GM19438 (cell line): ENCODE measurements at regions not wholly inside any gene's neighbourhood (a gene's known extent, or its start where the extent isn't known, plus 50 kb on each side); places are given as distances from the start of the nearest gene placed in this dataset.

Experiments
- ATAC-seq: cut with Tn5 transposase; IDR thresholded peaks from one replicate; pipeline ENCODE4 v1.9.1; 2021; ENCODE audit warnings: low read depth; ENCODE audit not compliant: unreplicated experiment

DNA sequence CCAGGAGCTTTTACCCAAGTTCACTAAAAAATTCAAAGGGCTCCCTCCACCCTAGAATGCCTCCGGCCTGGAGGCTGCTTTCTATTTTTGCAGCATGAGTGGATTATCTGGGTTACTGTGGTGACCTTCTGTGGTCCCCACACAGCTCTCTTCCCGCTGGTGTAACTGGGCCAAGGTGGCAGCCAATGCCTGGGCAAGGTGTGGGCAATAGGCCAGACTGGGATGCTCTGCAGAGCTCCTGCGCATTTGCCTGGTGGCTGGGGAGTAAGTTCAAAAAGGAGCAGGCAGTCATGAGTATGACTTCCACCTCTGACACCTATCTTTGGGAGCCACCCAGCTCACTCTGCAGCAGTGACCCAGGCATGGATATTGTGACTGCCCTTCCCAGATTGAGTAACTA lies 130.5 kb upstream of the SPRED2 start:
- no peak for ATAC-seq

DNA sequence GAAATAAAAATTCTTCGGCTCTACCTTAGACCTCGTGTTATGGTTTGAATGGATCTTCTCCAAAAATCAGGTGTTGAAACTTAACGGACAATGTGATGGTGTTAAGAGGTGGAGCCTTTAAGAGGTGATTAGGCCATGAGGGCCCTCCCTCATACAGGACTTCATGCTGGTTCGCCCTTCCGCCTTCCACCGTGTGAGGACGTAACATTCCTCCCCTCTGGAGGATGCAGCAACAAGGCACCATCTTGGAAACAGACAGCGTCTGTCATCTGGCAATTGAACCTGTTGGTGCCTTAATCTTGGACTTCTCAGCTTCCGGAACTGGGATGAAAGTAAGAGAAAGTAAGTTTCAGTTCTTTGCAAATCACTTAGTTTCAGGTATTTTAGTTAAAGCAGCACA lies 126.3 kb upstream of the SPRED2 start:
- ATAC-seq = no peak

DNA sequence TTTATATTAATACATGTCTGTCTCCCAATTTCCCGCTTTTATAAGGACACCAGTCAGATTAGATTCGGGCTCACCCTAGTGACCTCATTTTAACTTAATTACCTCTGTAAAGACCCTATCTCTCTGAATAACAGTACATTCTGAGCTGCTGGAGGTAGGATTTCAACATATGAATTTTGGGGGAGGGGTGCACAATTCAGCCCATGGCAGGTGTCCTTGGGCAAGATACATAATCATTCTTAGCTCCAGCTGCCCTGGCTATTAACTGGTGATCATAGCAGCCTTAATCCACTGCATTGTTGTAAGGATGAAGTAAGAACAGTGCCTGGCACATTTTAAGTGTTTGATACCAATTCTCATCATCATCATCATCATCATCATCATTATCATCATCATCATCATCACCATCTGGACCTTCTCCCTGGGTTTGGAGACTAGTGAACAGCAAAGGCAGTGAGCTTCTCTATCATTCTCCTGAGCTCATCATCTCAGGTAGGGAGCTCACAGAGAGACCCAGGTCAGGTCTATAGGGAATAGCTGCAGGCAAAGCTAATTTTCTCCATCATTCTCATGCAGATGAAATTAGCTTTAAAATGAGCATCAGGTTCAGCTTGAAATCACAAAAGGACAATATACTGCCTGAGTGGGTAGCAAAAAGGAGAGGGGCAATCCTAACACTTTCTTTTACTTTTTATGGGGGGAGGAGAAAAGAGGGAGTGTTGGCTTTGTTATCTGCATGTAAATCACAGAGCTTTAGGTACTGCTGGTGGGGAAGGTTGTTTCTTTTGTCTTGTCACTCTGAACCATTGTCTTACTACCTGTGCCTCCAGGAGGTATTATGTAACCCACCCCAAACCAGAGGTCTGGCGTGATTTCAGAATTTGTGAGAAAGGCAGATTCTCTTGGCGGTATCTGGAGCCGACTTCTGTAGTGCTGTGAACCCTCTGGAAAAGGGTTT lies 125.5 kb upstream of the SPRED2 start:
- no peak for ATAC-seq

DNA sequence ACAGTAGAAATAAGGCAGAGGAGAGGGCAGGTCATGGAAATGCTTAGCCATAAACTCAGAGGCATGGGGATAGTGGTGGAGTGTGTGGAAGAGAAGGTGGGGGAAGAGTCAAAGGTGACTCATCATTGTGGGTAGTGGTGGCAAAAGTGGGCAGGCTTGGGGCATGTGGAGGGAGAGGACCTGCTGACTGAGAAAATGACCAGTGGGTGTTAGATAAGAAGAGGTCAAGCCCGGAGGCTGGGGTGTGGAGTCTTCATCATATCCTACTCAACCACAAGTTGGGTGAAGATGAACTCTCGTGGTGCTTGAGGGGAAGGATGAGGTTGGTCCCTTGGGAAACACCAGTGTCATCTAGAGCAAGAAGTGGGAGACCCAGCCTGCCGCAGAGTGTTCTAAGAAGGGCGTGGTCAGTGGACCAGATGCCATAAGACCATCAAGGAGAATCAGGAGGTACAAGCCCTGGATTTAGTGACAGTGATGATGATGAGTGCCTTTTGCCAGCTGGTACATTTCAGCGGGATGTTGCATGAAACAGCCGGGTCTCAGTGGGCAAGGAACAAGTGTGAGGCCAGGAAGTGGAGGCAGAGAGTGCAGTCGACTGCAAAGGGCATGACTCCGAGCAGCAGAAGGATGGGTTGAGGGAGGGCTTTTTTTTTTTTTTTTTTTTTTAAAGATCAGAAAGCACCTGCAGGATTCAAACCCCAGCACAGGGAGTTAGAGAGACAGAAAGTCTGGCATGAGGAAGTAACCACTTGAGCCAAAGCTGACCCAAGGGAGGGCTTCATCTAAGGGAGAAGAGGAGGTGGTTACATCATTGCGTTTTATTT lies 122.6 kb upstream of the SPRED2 start:
- ATAC-seq = no peak

DNA sequence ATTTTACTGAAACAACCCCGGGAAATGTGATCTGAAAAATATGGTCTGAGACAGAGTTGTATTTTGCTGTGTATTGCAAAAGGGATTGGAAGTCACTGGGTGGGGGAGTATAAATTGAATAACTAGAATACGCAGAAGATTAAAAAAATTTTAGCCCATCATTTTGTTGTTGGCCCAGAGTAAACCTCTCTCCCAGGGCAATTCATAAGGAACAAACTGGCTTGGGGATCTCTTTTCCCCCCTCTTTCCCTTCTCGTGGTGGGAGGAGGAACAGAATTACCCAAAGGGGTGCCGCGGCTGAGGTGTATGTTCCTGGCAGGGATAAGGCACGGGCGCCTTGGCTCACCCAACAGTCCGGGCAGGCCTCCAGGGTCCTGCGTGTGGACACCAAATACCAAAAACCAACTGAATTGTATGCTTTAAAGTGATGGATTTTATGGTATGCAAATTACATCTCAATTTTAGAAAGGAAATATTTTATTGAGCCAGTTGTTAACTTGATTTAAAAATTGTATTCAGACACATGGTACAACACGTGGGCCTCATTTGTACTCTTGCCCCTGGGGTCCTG lies 121.2 kb upstream of the SPRED2 start:
- ATAC-seq = no peak

DNA sequence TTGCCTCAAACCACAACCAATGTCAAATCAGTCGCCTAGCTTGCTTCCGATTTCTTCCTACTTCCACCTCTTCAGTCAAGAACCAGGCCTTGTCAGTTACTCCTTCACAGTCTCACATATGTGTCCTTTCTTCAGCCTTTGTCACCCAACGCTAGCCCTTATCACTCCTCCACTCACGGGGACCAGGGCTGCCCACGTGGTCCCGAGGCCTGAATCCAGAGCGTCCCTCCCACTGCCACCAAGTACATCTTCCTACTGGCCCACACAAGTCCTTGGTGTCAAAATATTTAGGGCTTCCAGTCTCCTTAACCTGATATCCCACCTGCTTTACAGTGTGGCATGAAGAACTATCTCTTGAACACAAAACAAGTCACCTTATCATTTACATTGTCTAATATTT lies 119.1 kb upstream of the SPRED2 start:
- no peak for ATAC-seq

DNA sequence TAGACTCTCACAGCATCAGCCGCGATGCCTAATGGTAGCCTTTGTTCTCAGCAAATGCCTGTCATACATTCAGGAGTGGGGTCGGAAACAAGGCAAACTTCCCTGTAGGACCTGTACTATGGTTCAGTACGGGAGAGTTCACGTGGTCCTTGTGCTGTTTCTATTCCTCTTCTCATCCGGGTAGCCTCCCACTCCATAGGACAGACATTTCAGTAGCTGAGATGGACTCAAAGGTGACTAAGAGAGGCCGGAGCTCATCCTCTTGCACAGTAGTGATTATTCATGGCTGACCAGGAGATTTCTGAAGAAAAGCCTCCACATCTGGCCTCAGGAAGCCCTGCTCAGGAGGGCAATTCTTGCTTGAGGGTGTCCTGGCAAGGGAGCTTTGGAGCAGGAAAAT lies 117.8 kb upstream of the SPRED2 start:
- peak; percentile 47 for ATAC-seq

DNA sequence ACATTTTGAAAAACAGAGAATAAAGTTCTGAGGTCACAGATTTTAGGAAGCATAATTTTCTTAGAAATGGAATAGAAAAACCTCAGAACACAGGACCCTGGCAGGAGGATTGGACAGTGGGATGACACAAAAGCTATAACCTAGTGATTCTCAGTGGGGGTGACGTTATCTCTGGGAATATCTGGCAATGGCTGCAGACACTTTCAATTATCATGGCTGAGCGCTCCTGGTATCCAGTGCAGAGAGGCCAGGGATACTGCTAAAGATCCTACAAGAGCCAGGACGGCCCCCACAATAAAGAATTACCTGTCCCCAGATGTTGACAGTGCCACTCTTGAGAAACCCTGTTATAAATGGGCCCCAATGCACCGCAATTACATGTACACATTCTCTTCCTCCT lies 117.2 kb upstream of the SPRED2 start:
- no peak for ATAC-seq

DNA sequence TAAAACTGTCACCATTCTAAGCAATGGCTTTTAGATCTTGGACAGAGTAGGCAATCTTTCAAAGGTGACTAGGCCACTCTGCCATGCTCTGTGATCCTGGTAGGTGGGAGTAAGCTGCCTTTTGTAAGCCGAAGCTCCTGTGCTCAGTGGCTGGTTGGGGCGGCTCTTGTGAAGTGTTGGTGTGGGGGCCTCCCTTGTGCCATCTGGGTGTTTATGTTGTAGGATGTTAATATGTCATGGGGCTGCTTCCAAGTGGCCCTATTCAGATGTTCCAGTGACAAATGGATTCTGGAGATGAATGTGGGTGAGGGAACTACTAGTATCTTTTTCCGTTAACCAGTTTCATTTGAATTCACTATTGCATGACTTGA lies 116.8 kb upstream of the SPRED2 start:
- no peak for ATAC-seq

DNA sequence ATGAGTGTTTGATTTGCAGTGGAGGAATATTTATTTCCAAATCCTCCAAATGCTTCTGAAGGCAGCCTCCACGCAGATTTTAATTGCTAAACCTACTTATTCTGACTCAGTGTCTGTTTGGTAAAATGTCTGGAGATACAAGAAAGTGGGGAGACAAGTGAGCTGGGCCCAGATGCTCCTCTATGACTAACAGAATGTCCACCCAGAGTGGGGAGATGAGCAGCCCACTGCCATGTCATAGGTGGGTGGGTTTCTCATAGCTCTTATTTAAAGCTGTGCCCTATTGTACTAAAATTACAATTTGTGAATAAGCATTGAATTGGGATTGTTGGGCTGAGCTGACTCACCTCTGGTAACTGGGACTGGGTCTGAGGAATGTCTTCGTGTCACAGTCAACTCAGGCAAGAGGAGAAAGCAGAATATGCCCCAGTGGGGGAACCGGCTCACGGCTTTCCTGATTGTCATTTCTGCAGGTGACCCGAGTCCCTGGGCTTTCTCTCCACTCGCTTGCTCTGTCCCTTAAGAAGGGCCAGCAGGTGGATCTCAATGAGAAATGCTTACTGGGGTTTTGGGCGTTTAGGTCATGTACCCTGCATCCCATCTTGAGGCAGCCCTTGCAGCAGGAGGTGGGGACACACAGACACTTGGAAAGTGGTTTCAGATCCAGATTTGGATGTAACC lies 116.3 kb upstream of the SPRED2 start:
- ATAC-seq = no peak

DNA sequence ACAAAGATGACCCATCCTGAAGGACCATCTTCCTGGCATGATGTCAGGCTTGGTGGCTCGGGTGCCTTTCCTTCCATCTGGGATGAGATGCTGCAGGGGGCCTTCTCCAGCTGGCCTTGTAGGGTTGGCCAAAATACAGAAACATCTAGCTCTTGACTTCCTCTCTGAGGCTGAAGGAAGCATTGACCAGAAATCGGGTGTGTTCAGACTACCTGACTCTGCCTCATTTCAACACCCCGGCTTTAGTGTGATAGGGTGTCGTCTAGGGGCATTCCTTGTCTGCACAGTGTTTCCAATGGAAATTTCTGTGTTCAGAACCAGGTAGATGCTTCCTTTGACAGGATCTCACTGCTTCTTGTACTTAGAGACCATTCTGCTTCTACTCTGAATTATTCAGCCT lies 115.7 kb upstream of the SPRED2 start:
- ATAC-seq = no peak

DNA sequence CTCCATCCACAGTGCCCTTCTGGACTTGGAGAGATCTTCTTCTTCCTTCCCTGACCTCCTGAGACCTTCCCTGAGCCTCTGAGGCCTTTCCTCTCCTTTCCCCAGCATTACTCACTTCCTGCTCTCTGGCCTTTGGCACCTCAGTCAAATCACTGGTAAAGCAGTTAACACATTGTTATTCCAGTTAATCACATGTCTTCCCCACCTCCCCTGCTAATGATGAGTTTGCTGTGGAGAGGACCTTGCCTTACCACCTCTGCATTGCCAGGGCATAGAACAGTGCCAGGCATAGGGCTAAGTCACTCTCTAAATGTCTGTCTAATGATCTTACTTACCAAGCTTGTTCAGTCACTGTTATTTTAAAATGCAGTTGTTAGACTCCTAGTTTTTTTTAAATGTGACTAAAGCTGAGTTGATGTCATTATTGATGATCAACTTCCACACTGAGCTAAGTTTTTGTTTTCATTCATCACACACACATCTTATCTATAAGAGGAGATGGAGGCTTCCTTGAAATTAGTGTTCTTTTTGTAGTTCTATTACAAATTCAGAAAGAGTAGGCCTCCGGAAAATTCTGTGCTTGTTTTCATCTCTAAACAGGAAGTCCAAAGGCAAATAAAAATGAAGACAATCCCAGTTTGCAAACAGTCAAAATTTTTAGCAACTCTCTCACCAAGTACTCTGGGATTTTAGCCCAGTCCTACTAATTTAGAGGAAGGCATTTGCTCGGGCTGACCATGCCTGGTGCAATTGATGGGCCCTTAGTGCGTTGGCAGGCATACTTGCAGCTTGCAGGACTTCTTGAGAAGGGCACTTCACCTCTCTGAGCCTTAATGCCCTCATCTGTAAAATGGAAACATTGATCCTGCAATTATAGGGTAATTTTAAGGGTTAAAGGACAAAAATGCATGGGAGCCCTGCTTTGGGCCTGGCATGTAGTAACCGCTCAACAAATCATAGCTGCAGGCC lies 113.7 kb upstream of the SPRED2 start:
- ATAC-seq = no peak

DNA sequence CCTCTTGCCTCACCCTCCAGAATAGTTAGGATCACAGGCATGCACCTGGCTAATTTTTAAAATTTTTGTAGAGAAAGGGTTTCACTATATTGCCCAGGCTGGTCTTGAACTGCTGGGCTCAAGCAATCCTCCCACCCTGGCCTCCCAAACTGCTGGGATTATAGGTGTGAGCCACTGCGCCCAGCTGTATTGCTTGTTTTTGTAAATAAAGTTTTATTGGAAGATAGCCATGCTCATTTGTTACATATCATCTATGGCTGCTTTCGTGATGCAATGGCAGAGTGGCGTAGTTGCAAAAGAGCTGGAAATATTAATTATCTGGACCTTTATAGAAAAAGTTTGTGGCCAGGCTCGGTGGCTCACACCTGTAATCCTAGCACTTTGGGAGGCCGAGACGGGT lies 109.4 kb upstream of the SPRED2 start:
- ATAC-seq = no peak

DNA sequence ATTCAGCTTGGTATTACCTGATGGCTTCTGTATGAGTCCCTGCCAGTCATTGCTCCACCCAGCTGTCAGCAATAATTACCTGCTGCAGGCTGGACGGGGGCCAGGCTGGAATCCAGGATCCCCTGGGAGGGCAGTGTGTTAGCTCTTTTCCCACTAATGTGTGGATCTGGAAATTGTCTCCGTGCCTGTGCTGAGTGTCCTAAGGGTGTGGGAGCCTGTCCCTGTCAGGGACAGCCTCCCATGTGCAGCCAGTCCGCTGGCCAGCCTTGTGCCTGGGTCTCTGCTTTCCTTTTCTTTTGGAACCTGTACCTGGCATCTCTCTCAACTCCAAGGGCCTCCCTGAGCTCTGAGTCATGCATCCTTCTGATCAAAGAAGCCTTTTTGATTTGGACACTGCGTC lies 107.2 kb upstream of the SPRED2 start:
- no peak for ATAC-seq

DNA sequence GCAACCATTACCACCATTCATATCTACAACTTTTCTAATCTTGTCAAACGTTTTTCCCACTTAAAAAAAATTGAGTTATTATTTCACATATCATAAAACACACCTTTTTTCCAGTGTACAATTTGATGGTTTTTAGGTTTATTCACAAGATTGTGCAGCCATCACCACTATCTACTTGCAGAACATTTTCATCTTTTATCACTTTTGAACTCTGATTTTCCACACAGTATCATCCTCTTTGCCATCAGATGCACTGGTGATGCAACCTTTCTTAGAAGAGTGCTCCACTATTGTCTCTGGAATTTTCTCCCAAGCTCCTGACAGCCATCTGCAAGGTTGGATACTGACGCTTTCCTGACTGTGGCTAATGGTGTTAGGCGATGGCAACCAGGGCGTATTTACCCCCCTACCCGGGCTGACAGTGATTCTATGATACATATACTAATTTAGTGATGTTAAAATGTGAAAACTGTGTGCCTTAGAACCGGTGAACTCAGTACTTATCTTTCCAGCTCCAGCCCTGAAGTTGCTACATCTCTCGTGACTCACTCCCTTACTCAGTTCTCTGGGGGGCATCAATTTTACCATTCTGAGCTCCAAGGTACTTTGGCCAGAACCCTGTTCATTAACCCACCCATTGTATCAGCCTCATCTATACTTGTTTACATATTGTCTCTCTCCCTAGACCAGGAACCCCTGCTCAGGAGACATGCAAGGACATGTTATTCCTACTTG lies 105.4 kb upstream of the SPRED2 start:
- no peak for ATAC-seq

DNA sequence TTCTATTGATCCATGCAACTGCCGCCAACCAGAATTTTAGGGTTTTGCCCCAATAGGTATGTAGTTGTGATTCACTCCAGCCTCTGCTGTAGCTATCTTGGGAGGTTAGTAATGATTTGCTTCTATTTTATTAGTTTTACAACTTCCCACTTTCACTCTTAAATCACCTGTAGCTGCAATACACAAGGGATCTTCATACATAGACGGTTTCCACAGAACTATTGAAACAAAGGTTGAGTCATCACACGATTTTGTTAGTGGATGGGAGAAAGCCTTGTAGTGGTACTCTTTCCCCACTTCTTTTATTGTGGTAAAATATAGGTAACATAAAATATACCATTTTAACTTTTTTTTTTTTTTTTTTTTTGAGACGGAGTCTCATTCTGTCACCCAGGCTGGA lies 104.2 kb upstream of the SPRED2 start:
- ATAC-seq = peak; percentile 78

DNA sequence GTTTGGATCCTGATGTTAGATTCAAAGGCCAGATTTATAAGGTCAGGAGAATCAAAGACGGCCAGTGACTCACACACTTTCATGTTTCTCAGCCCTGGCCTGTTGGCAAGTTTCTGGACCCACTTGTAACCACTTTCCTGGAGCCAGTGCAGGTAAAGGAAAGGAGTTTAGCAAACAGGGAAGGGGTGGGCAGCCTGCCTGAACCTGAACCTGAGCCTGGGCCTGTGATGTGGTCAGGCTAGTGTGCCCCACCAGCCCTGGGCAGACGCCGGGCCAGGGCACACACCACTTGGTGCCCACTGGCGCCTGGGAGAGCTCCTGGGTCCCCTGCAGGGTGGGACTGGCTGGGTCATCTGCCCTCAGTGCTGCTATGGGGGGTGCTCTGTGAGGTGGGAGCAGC lies 100.5 kb upstream of the SPRED2 start:
- ATAC-seq = no peak

DNA sequence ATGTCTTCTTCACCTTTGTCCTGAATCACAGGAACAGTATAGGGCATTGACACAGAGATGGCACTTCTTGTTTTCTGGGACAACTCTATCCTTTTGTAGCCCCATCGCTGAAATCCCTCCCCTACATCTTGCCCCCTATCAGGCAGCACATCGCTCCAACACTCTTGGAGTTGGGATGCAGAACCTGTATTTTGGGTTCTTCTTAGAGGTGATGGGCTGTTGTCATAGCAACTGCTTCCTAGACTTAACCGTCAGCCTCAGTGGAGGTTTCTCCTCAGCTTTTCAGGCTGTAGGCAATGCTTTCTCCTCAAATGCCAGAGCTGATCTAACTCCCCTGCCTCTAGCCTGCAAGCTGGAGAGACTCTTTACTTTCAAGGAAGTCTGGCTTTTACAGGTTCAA lies 99.9 kb upstream of the SPRED2 start:
- no peak for ATAC-seq
